ENCODE measurements at regions not wholly inside any gene's neighbourhood (a gene's known extent, or its start where the extent isn't known, plus 50 kb on each side); places are given as distances from the start of the nearest gene placed in this dataset.

DNA sequence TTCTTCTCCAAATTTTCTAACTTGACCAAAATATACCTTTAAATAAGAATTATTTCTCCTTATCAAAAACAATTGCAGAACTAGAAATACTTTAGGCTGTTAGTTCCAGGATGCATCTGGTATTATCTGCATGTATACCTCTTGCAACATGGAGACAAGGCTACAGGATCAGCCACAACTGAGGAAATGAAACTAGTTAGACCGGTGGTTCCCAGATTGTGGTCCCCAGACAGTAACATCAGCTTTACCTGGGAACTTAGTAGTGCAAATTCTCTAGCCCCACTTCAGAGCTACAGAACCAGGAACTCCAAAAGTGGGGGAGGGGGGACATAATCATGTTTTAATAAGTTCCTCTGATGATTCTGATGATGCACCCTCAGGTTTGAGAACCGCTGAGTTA, 61.6 kb upstream of the C9orf72 start:
- TF ChIP-seq CTCF (IDR thresholded peaks at IDR 0.05; ENCODE audit: low read length) (no peak), EZH2 (IDR thresholded peaks at IDR 0.05; ENCODE audit: borderline replicate concordance, low read length) (no peak)
